ENCODE measurements at regions not wholly inside any gene's neighbourhood (a gene's known extent, or its start where the extent isn't known, plus 50 kb on each side); places are given as distances from the start of the nearest gene placed in this dataset.
"Not testable (repeated sequence)": the region's sequence is repeated elsewhere in the genome, so short reads cannot be mapped to it uniquely, and the experiment has no call there.

DNA sequence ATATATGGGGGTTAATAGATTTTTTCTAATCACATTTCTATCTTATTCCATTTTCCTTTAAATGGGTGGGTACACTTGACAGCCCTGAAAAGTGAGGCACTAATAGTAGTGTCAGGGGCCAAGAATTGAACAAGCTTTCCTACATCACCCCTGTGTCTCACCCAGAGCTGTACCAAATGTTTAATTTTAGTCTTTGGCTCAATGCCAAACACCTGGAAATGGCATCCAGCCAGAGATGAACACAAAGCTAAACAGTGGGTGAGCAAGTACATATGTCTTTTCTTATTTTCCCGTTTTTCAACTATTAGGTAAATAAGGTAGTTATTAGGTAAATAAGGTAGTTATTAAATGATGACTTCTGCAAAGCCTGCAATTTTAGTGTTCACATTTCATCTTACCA is 276.3 kb upstream of the ERBB4 start:
- DNase-seq: no peak
- intact Hi-C loops (cut with micrococcal nuclease): no loop called here
- no peak for ATAC-seq

GRCh38 chr2:212811921-212812320 is 273.3 kb upstream of the ERBB4 start:
- DNase-seq (no peak), ATAC-seq (no peak)
- intact Hi-C loops (cut with micrococcal nuclease): no loop called here

GRCh38 chr2:212811036-212811805 is 272.6 kb upstream of the ERBB4 start:
- ATAC-seq (no peak), DNase-seq (no peak)
- intact Hi-C loops (cut with micrococcal nuclease): no loop called here

GRCh38 chr2:212797484-212798205 is 259.0 kb upstream of the ERBB4 start:
- ATAC-seq: no peak
- intact Hi-C loops (cut with micrococcal nuclease): no loop called here
- DNase-seq: no peak

- ATAC-seq: no peak
- intact Hi-C loops (cut with micrococcal nuclease): no loop called here
- DNase-seq: no peak
Measured at GRCh38 chr2:212794471-212794870, 255.9 kb upstream of the ERBB4 start.

- intact Hi-C loops (cut with micrococcal nuclease): no loop called here
- DNase-seq (no peak), ATAC-seq (no peak)
Measured at GRCh38 chr2:212791569-212791968, 253.0 kb upstream of the ERBB4 start.

- ATAC-seq; DNase-seq; intact Hi-C loops (cut with micrococcal nuclease): not testable (repeated sequence)
Measured at GRCh38 chr2:212786088-212786487, 247.5 kb upstream of the ERBB4 start.

- no peak for DNase-seq
- ATAC-seq: no peak
- intact Hi-C loops (cut with micrococcal nuclease): loop anchor here (5.0 kb wide), 1 partner anchor 375 kb away; the partner anchor contains the start of gene IKZF2
Measured at GRCh38 chr2:212777020-212777491, 238.5 kb upstream of the ERBB4 start.

DNA sequence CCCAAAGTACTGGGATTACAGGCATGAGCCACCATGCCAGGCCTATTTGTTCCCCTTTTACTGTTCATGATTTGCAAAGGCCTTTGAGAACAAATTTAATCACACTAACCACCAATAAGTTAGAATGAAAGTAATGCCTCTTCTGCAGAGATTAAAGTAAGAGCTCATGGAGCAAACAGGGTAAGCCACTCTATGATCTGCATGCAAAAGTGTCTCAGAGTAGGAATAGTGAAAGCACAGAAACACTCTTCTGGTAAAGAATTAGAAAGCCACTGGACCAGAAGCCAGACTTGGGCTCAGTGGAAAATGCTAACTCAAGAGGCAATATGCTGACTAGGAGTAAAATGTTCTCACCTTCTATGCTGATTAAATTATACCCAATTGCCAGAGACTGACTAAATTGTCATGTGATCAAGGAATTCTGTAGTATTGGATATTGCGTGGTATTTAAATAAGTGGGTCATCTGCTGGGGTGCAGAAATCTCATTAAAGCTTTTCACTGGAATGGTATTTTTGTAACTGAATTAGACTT is 235.3 kb upstream of the ERBB4 start:
- no peak for ATAC-seq
- intact Hi-C loops (cut with micrococcal nuclease): no loop called here
- DNase-seq: no peak

GRCh38 chr2:212770240-212770639 is 231.6 kb upstream of the ERBB4 start:
- ATAC-seq (no peak), DNase-seq (no peak)
- intact Hi-C loops (cut with micrococcal nuclease): no loop called here

GRCh38 chr2:212766921-212767320 is 228.3 kb upstream of the ERBB4 start:
- intact Hi-C loops (cut with micrococcal nuclease): no loop called here
- no peak for DNase-seq

GRCh38 chr2:212752730-212753351 is 214.2 kb upstream of the ERBB4 start:
- no peak for ATAC-seq
- intact Hi-C loops (cut with micrococcal nuclease): no loop called here
- no peak for DNase-seq

More at GRCh38 chr2:212766921-212767320, 228.3 kb upstream of the ERBB4 start:
- ATAC-seq: no peak

DNA sequence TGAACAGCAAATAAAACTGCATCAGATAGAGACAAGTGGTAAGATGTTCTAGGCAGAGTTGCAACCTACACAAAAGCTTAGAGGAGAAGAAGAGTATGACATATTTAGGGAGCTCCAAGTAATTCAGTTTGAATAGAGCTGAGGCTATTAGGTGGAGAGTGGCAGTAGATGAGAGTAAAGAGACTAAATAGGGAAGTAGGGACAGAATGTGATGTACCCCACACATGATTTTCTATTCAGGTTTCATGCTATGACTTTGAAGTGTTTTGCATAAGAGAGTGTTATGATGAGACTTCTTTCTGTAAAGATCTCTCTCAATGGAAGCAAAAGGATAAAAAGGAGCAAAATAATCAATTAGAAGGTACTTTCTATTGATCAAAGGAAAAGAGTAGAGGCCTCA is 206.8 kb upstream of the ERBB4 start:
- no peak for ATAC-seq
- intact Hi-C loops (cut with micrococcal nuclease): no loop called here
- DNase-seq: no peak

- ATAC-seq: no peak
- intact Hi-C loops (cut with micrococcal nuclease): no loop called here
- no peak for DNase-seq
Measured at GRCh38 chr2:212737392-212738172, 199.0 kb upstream of the ERBB4 start.

- DNase-seq (no peak), ATAC-seq (no peak)
- intact Hi-C loops (cut with micrococcal nuclease): no loop called here
Measured at GRCh38 chr2:212736385-212736726, 197.8 kb upstream of the ERBB4 start.

GRCh38 chr2:212733273-212733672 is 194.7 kb upstream of the ERBB4 start:
- ATAC-seq: no peak
- no peak for DNase-seq
- intact Hi-C loops (cut with micrococcal nuclease): no loop called here

DNA sequence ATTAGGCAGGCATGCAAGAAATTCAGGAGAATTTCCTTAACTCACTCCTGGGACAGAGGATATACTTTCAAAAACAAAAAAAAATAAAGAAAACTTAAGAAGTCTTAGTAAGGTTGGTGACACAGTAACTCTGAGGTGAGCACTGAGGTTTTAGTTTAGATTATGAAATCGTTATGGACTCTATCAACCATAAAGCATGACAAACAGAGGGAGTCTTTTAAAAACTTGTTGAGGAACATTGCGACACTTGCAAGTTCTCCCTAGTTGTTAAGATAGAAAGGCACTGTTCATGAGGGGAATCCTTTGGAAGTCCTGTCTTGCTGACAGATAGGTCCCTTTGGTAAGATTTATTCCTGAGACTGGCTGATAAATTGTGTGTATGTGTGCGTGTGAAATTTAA is 194.3 kb upstream of the ERBB4 start:
- ATAC-seq (no peak), DNase-seq (no peak)
- intact Hi-C loops (cut with micrococcal nuclease): no loop called here

- ATAC-seq (no peak), DNase-seq (no peak)
- intact Hi-C loops (cut with micrococcal nuclease): no loop called here
Measured at GRCh38 chr2:212730994-212731393, 192.4 kb upstream of the ERBB4 start.

- DNase-seq (no peak), ATAC-seq (no peak)
- intact Hi-C loops (cut with micrococcal nuclease): no loop called here
Measured at GRCh38 chr2:212728717-212729116, 190.1 kb upstream of the ERBB4 start.

All from left ventricle myocardium superior (tissue), 1 donor.